Neuronal stem cell (in vitro differentiated cells): ENCODE measurements at regions not wholly inside any gene's neighbourhood (a gene's known extent, or its start where the extent isn't known, plus 50 kb on each side); places are given as distances from the start of the nearest gene placed in this dataset.

ENCODE experiments used
- DNase-seq: peaks from one replicate; pipeline ENCODE4 v3.0.0-alpha.2; 2013; ENCODE audit warnings: low spot score
- H2AFZ ChIP-seq: one replicate; pipeline ENCODE4 v1.6.1; 2013; ENCODE audit warnings: mild to moderate bottlenecking, low read length, inconsistent platforms
- H2AK5ac ChIP-seq: 2 replicates; pipeline ENCODE4 v1.6.1; 2013; ENCODE audit warnings: low read depth, mild to moderate bottlenecking, inconsistent platforms, low read length, moderate library complexity, mixed read lengths
- H2BK120ac ChIP-seq: 2 replicates; pipeline ENCODE4 v1.6.1; 2013; ENCODE audit warnings: low read depth, mild to moderate bottlenecking, inconsistent platforms, low read length, moderate library complexity, mixed read lengths
- H2BK12ac ChIP-seq: one replicate; pipeline ENCODE4 v1.6.1; 2013; ENCODE audit warnings: low read length, inconsistent platforms
- H2BK15ac ChIP-seq: 2 replicates; pipeline ENCODE4 v1.6.1; 2013; ENCODE audit warnings: mild to moderate bottlenecking, low read length, inconsistent platforms, mixed read lengths
- H2BK5ac ChIP-seq: one replicate; pipeline ENCODE4 v1.6.1; 2013; ENCODE audit warnings: inconsistent platforms, mild to moderate bottlenecking, low read length, moderate library complexity
- H3K14ac ChIP-seq: one replicate; pipeline ENCODE4 v1.6.1; 2013; ENCODE audit warnings: low read length, inconsistent platforms
- H3K18ac ChIP-seq: 2 replicates; pipeline ENCODE4 v1.6.1; 2013; ENCODE audit warnings: low read length, inconsistent platforms
- H3K23ac ChIP-seq: 2 replicates; pipeline ENCODE4 v1.6.1; 2013; ENCODE audit warnings: low read depth, mild to moderate bottlenecking, mixed read lengths, low read length, inconsistent platforms; ENCODE audit not compliant: poor library complexity
- H3K27ac ChIP-seq: replicated peaks from 3 replicates; pipeline ENCODE4 v1.5.1; 2013; ENCODE audit warnings: low read length, inconsistent platforms
- H3K27me3 ChIP-seq, 3 experiments: 2 replicates each; pipeline ENCODE4 v1.6.1; 2013; ENCODE audit warnings: low read length in 3 of 3, mild to moderate bottlenecking in 2 of 3, inconsistent platforms in 1 of 3, low read depth in 1 of 3, mixed read lengths in 1 of 3, moderate library complexity in 1 of 3; ENCODE audit not compliant: control insufficient read depth in 3 of 3, insufficient read depth in 3 of 3
- H3K36me3 ChIP-seq, 2 donors: replicated peaks in 1 of 2; 2 replicates each; pipeline ENCODE4 v1.6.1; 2013; ENCODE audit warnings: low read length in 2 of 2; ENCODE audit not compliant: control insufficient read depth in 2 of 2, insufficient read depth in 2 of 2
- H3K4ac ChIP-seq: 2 replicates; pipeline ENCODE4 v1.6.1; 2013; ENCODE audit warnings: inconsistent platforms, mild to moderate bottlenecking, low read length, moderate library complexity
- H3K4me1 ChIP-seq, 2 donors: 1 replicate in 1 of 2; 2 replicates in 1 of 2; pipeline ENCODE4 v1.6.1; 2013; ENCODE audit warnings: low read length in 2 of 2, low read depth in 1 of 2; ENCODE audit not compliant: control insufficient read depth in 2 of 2, insufficient read depth in 1 of 2
- H3K4me2 ChIP-seq: one replicate; pipeline ENCODE4 v1.6.1; 2013; ENCODE audit warnings: mild to moderate bottlenecking, low read length, inconsistent platforms; ENCODE audit not compliant: insufficient read depth, poor library complexity, severe bottlenecking
- H3K4me3 ChIP-seq, 2 donors: 2 replicates each; pipeline ENCODE4 v1.5.1; 2013; ENCODE audit warnings: low read length in 2 of 2, mild to moderate bottlenecking in 2 of 2, inconsistent platforms in 1 of 2, moderate library complexity in 1 of 2
- H3K79me1 ChIP-seq: one replicate; pipeline ENCODE4 v1.6.1; 2013; ENCODE audit warnings: low read depth, mild to moderate bottlenecking, inconsistent platforms, low read length, moderate library complexity
- H3K9ac ChIP-seq: one replicate; pipeline ENCODE4 v1.6.1; 2013; ENCODE audit warnings: mild to moderate bottlenecking, low read depth, low read length, inconsistent platforms; ENCODE audit not compliant: poor library complexity
- H3K9me3 ChIP-seq, 2 donors: replicated peaks in 1 of 2; 2 replicates each; pipeline versions ENCODE3 to v1.6.1; 2013; ENCODE audit warnings: low read length in 2 of 2, mild to moderate bottlenecking in 2 of 2, inconsistent platforms in 1 of 2, low read depth in 1 of 2, mixed read lengths in 1 of 2, moderate library complexity in 1 of 2; ENCODE audit not compliant: control insufficient read depth in 2 of 2, insufficient read depth in 1 of 2
- H4K8ac ChIP-seq: one replicate; pipeline ENCODE4 v1.6.1; 2013; ENCODE audit warnings: low read depth, mild to moderate bottlenecking, inconsistent platforms, low read length, moderate library complexity
- H4K91ac ChIP-seq: one replicate; pipeline ENCODE4 v1.6.1; 2013; ENCODE audit warnings: low read length, low read depth, mild to moderate bottlenecking, inconsistent platforms; ENCODE audit not compliant: poor library complexity
- WGBS, 2 donors: extraction: QIAGEN DNeasy Blood & Tissue Kit; methylation state at CpG; one replicate each; pipeline ENCODE4 v1.1.7; 2013; ENCODE audit warnings: missing lambda C conversion rate in 2 of 2, mixed read lengths in 1 of 2; ENCODE audit not compliant: insufficient read length in 2 of 2, insufficient replicate concordance in 1 of 2; ENCODE audit errors: extremely low coverage in 2 of 2; 5-methylcytosine and 5-hydroxymethylcytosine counted together

DNA sequence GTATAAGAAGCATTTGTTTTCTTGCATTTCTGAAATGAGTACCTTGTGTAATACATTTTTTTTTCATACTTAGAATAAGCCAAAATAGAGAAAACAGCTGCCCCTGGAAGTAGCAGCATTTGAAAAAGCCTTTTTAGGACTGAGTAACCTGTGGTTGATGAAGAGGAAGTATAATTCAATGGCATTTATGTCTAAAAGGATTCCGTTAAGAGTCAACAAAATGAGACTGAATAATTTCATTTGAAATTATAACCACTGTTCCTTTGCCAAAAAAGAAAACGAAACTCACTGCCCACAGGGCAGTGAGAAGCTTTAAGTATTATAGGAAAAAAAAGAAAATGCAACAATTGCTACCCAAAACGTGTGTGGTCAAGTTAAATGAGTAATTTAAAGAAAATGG is 705.6 kb upstream of the PHF14 start:
- no peak overlapping the region for H4K8ac ChIP-seq
- no peak overlapping the region for H2AK5ac ChIP-seq
- H2AFZ ChIP-seq, result peak overlapping the region; percentile 1
- H3K4ac ChIP-seq, result no peak overlapping the region
- no peak overlapping the region for H3K9ac ChIP-seq
- no peak overlapping the region for H3K27ac ChIP-seq
- no peak overlapping the region for H2BK12ac ChIP-seq
- H3K4me2 ChIP-seq, result no peak overlapping the region
- no peak overlapping the region for H2BK5ac ChIP-seq
- H3K18ac ChIP-seq, result no peak overlapping the region
- no peak overlapping the region for H2BK15ac ChIP-seq
- DNase-seq, result no peak
- H3K4me1 ChIP-seq, result no peaks in the 10 kb centered on the region
- no peaks in the 10 kb centered on the region for H3K27me3 ChIP-seq
- no peak overlapping the region for H4K91ac ChIP-seq
- no peaks in the 10 kb centered on the region for H3K79me1 ChIP-seq
- WGBS, 2 donors, result no CpG with 5 or more reads among the region's 3 CpGs
- H3K4me3 ChIP-seq, result no peak overlapping the region
- no peak overlapping the region for H3K14ac ChIP-seq
- H3K23ac ChIP-seq, result no peak overlapping the region
- H2BK120ac ChIP-seq, result no peak overlapping the region
- no peaks in the 10 kb centered on the region for H3K9me3 ChIP-seq
- no peaks in the 10 kb centered on the region for H3K36me3 ChIP-seq

DNA sequence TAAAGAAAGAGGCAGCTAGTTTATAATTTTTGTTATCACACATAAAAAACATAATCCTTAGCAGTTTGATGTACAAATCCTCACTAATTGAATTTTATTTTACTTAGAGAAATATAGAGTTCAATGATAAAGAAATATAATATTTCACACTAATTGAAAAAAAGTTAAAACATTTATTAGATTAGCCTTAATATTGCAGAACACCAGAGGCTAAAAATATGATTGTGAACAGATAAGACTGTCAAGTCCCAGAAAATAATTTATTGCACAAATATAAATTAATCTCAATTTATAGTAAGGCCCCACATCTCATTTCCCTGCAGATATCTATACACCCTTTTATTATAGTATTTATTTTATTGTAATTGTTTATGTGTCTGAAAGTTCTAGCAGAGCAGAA is 690.8 kb upstream of the PHF14 start:
- Histone ChIP-seq H3K18ac (no peak overlapping the region), H4K91ac (no peak overlapping the region), H3K27me3 (no peaks in the 10 kb centered on the region), H2BK15ac (no peak overlapping the region), H3K4me3 (no peak overlapping the region), H3K79me1 (no peaks in the 10 kb centered on the region), H3K14ac (no peak overlapping the region), H2BK12ac (no peak overlapping the region), H3K4me2 (no peak overlapping the region), H3K4me1 (peaks cover 0 to 2% of the 10 kb centered on the region in 2 donors), H4K8ac (no peak overlapping the region), H3K9me3 (no peaks in the 10 kb centered on the region), H3K9ac (no peak overlapping the region), H3K4ac (no peak overlapping the region), H2AK5ac (no peak overlapping the region), H2BK120ac (no peak overlapping the region), H3K23ac (no peak overlapping the region), H3K27ac (no peak overlapping the region), H2BK5ac (no peak overlapping the region), H2AFZ (no peak overlapping the region), H3K36me3 (no peaks in the 10 kb centered on the region)
- no peak for DNase-seq

DNA sequence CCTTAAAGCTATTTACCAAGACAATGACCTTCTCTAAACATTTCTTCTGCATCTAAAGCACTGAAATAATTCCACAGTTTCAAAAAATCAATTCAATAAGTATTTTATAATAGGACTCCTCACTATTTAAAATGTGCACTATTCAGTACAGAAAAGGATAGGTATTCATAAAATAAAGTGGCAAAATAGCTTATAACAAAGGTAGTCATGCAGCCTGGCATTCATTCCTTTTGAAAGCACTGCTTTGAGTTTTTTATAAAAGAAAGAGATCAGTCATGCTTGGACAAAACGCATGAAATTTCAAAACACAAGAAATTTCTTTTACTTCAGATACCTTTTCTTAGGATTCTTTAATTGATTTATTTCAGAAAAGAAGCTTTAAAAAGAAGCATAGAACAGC is 689.7 kb upstream of the PHF14 start:
- H3K27me3 ChIP-seq, result no peaks in the 10 kb centered on the region
- H3K36me3 ChIP-seq, result no peaks in the 10 kb centered on the region
- H2BK15ac ChIP-seq, result no peak overlapping the region
- H3K9me3 ChIP-seq, result no peaks in the 10 kb centered on the region
- H3K23ac ChIP-seq, result no peak overlapping the region
- no peak overlapping the region for H3K4ac ChIP-seq
- peak overlapping the region; percentile 12 for H2AFZ ChIP-seq
- no peak overlapping the region for H3K4me3 ChIP-seq
- H2AK5ac ChIP-seq, result no peak overlapping the region
- no peak overlapping the region for H3K9ac ChIP-seq
- no peak for DNase-seq
- H4K8ac ChIP-seq, result no peak overlapping the region
- WGBS, 2 donors, result no CpG with 5 or more reads among the region's 1 CpG
- H3K27ac ChIP-seq, result no peak overlapping the region
- no peak overlapping the region for H2BK5ac ChIP-seq
- no peak overlapping the region for H4K91ac ChIP-seq
- no peak overlapping the region for H3K14ac ChIP-seq
- no peak overlapping the region for H3K4me2 ChIP-seq
- no peak overlapping the region for H3K18ac ChIP-seq
- peaks cover 0 to 2% of the 10 kb centered on the region in 2 donors for H3K4me1 ChIP-seq
- H3K79me1 ChIP-seq, result no peaks in the 10 kb centered on the region
- H2BK12ac ChIP-seq, result no peak overlapping the region
- H2BK120ac ChIP-seq, result no peak overlapping the region

DNA sequence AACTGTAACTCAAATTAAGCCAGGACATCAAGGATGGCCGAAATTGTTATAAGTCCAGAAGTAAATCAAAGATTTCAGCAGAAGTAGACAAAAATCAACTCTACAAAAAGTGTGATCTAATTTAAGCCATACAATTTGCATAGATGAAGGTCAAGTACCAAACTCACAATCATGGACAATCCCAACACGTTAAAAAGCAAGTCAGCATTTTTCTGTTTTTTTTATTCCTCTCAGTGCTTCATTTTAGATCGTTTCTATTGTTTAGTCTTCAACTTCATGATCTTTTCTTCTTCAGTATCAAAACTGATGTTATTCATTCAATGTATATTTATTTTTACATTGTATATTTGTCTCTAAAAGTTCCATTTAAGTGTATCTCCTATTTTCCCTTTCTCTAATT is 674.3 kb upstream of the PHF14 start:
- no CpG with 5 or more reads among the region's 3 CpGs for WGBS, 2 donors

More for the DNA sequence above, 674.3 kb upstream of the PHF14 start:
- H3K14ac ChIP-seq, result no peak overlapping the region
- no peak for DNase-seq
- H3K4me1 ChIP-seq, result peaks cover 0 to 2% of the 10 kb centered on the region in 2 donors
- no peak overlapping the region for H2BK5ac ChIP-seq
- no peak overlapping the region for H2BK15ac ChIP-seq
- no peak overlapping the region for H3K4ac ChIP-seq
- no peak overlapping the region for H2AK5ac ChIP-seq
- H3K36me3 ChIP-seq, result no peaks in the 10 kb centered on the region
- H3K9ac ChIP-seq, result no peak overlapping the region
- H2BK12ac ChIP-seq, result no peak overlapping the region
- H3K79me1 ChIP-seq, result no peaks in the 10 kb centered on the region
- no peak overlapping the region for H3K4me3 ChIP-seq
- H3K27ac ChIP-seq, result no peak overlapping the region
- H3K18ac ChIP-seq, result no peak overlapping the region
- H3K4me2 ChIP-seq, result no peak overlapping the region
- no peak overlapping the region for H4K8ac ChIP-seq
- no peak overlapping the region for H2BK120ac ChIP-seq
- no peak overlapping the region for H4K91ac ChIP-seq
- H2AFZ ChIP-seq, result no peak overlapping the region
- H3K9me3 ChIP-seq, result no peaks in the 10 kb centered on the region
- H3K23ac ChIP-seq, result no peak overlapping the region
- H3K27me3 ChIP-seq, result no peaks in the 10 kb centered on the region
